GM18505 (cell line): ENCODE measurements at regions not wholly inside any gene's neighbourhood (a gene's known extent, or its start where the extent isn't known, plus 50 kb on each side); places are given as distances from the start of the nearest gene placed in this dataset.

Source experiments
- ATAC-seq: cut with Tn5 transposase; IDR thresholded peaks from one replicate; pipeline ENCODE4 v1.9.1; 2021; ENCODE audit not compliant: unreplicated experiment
- POLR2A ChIP-seq: IDR thresholded peaks from 4 replicates; pipeline ENCODE4 v1.6.1; 2011; ENCODE audit warnings: borderline replicate concordance; ENCODE audit not compliant: insufficient read depth, insufficient read length; ENCODE audit errors: extremely low read depth

DNA sequence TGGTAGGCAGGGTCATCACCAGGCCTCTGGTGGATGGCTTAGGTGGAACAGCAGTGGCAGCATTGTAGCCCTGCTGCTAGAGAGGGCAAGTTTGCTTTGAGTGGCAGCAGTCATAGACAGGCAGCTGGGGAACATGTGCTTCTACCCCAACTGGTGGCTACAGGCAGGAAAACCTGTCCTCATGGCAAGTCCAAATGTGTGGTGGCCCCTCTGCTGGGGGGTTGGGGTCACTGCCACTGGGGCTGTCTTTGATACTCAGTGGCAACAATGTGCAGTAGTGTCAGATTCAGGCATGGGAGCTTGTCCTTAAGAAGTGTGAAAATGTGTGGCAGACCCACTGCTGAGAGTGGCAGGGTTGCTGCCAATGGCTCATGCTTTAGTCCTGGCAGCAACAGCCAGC, 186.2 kb upstream of the NPSR1 start:
- no peak for TF ChIP-seq POLR2A
- ATAC-seq = no peak

DNA sequence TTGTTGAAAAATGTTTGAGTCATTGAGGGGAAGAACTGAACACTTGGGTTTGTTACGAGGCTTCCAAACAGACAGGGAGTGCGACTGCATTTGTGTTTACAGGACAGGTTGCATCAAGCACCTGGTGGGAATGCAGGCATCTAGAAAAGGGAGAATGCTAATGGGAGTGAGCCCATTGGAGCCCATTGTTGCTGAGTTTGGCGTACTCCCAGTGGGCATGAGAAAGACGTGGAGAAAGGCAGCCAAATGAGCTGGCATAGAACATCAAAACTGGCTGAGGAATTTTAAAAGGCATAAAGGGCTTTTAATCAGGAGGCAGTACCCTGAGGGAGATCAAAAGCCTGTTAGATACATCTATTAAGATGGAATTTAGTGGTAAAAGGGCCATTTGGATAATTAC, 171.6 kb upstream of the NPSR1 start:
- no peak for ATAC-seq

DNA sequence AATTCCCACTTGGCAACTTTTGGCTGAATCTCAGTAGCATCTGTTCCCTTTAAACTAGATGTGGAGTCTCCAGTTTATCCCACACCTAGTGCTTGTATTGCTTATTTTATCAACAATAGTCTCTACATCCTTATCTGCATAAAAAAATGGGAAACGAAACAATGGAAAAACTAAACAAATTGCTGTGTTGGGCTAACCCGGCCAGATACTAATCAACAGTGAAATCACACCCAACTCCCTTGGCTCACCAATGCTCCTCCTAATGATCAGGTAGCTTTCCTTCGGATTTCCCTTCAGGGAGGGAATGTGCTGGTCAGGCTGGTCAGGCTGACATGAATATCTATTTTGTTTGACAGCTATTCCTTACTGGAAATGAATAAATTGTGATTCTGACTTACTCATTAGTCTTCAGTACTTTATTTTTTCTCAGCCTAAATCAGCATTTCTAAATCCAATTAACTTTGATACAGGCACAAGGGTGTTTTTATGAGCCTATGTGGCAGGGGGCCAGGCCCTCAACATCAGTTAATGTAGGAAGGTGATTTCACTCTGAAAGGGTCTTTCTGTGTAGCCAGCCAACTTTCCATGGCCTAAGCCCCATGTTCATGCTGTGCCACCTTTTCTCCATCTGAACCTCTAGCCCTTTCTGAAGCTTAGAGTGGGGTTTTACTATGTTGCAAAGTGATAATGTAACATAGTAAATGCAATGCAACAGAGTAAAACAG, 170.5 kb upstream of the NPSR1 start:
- no peak for ATAC-seq
- no peak for TF ChIP-seq POLR2A

More for the DNA sequence above, 171.6 kb upstream of the NPSR1 start:
- no peak for TF ChIP-seq POLR2A

DNA sequence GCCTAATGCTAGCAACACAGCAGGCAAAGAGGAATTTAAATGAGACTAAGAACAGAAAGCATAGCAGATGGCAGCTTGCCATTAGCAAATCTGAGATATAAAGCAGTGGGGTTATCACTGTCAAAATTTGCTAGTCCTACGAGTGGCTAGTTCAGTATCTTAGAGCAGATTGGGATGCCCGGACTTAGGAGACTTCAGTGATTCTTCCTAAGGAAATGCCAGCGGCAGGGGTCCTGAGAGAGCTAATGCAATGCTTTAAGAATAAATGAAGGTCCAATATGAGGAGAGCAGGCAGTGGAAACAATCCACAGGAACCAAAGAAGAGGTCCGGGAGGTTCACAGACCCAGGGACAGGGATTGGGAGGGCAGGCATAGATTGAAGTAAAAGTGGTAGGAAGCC, 169.3 kb upstream of the NPSR1 start:
- TF ChIP-seq POLR2A = no peak
- ATAC-seq = no peak

DNA sequence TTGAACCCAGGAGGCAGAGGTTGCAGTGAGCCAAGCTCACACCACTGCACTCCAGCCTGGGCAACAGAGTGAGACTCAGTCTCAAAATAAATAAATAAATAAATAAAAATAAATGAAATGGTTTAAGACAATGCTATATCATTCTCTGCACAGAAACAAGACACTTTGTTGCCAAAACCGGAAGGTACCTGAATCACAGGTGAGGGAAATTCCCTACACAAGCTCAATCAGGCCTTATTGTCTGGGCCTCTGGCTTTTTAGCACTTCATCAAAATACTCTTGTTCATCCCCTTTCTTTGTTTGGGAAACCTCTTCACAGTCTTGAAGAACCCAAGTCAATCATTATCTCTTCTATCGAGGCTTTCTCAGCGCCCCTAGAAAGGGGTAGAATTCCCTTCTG, 166.1 kb upstream of the NPSR1 start:
- ATAC-seq = no peak
- TF ChIP-seq POLR2A = no peak

DNA sequence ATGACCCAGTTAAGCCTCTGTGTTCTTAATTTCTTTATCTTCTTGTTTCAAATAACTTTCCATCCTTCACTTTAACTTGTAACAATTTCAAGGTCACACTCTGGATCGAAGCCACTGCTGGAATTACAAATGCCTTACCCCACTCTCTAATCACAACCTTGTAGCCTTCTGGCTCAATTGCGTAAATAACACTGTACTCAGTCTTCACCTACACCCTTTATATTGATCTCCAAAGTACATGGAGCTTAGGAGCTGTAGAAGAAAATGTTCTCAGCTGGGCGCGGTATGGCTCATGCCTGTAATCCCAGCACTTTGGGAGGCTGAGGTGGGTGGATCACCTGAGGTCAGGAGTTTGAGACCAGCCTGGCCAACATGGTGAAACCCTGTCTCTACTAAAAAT, 164.3 kb upstream of the NPSR1 start:
- no peak for ATAC-seq
- TF ChIP-seq POLR2A = no peak

DNA sequence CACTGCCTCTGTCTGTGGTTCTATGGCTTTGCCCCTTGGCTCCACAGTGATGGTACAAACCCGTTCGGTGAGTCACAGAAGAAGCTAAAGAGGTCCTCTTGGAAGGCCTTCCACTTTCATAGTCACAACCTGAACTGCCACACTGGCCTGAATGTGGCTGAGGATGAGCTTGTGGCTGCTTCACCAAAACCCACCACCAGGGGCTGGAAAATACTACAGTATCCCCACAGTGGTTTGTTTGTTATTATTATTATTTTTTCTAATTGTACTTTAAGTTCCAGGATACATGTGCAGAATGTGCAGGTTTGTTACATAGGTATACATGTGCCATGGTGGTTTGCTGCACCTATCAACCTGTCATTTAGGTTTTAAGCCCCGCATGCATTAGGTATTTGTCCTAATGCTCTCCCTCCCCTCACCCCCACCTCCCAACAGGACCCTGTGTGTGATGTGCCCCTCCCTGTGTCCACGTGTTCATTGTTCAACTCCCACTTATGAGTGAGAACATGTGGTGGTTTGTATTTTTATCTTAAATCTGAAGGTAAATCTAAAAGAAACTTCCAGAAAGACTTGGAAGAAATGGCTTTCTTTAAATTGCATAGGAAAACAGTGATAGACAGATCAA, 160.8 kb upstream of the NPSR1 start:
- ATAC-seq = no peak
- TF ChIP-seq POLR2A = no peak

DNA sequence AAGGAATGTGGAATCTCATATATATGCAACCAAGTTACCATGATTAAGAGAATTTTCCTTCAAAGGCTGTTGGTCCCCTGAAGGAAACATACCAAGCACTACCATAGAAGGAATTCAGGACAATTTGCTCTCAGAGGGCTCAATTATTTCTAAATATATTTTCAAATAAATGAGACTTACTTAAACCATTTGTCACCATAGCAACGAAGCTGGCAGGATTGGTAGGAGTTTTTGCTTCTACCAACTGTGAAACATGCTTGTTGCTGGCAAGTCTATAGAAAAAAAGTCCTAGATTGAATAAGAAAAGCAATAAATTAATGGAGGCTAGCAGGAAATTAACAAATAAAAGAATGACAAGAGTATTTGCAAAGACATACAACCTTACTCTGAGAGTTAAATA, 156.9 kb upstream of the NPSR1 start:
- no peak for ATAC-seq
- TF ChIP-seq POLR2A = no peak

DNA sequence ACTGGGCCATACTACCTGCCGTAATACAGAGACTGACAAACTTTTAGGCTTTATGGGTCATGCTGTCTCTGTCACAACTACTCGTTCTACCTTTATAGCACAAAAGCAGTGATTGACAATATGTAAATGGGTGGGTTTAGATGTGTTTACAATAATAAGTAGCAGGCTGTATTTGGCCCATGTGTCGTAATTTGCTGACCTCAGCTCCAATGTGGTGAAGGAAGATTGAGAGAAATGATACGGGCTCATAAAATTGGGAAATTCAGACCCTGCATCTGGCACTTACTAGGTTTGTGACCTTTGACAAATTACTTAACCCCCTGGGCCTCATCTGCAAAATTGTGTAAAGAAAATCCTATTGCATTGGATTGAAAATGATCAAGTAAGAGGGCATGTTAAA, 150.8 kb upstream of the NPSR1 start:
- no peak for TF ChIP-seq POLR2A

DNA sequence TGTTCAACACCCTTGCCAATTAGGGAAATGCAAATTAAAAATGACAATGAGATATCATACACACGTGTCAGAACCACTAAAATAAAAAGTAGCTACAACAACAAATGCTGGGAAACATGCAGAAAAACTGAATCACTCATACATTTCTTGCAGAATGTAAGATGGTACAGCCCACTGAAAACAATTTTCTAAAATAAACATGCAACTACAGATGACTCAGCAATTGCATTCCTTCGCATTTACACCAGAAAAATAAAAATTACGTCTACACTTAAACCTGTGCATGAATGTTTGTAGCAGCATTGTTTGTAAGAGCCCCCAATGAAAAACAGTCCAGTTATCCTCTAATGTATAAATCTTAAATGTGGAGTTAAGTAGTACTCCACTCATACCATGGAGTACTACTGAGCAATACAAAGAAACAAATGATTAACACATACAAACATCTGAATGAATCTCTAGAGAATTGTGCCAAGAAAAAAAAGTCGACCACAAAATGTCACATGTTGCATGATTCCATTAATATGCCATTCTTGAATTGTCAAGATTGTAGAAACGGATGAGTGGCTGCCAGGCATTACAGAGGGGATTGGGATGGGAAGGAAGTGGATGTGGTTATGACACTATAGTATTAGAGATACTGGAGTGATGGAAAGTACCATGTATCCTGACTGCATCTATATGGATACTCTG, 134.6 kb upstream of the NPSR1 start:
- TF ChIP-seq POLR2A = no peak
- no peak for ATAC-seq

More for the DNA sequence above, 150.8 kb upstream of the NPSR1 start:
- ATAC-seq = no peak

DNA sequence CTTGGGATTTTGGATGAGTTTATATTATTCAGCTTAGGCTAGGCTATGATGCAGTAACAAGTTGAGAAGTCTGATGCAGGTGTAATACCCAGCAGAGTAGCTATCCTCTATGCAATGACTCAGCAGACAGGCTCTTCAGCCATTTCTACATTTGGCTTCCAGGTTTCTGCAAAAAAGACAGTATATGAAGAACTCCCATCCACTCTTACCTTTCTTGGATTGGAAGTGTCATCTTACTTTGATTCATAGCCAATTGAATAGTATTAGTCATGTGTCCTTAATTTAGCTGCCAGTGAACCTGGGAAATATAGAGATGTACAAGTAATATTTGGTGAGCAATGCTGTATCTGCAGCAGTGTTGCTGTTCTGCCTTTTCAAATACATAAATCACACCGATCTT, 127.8 kb upstream of the NPSR1 start:
- no peak for ATAC-seq
- no peak for TF ChIP-seq POLR2A

DNA sequence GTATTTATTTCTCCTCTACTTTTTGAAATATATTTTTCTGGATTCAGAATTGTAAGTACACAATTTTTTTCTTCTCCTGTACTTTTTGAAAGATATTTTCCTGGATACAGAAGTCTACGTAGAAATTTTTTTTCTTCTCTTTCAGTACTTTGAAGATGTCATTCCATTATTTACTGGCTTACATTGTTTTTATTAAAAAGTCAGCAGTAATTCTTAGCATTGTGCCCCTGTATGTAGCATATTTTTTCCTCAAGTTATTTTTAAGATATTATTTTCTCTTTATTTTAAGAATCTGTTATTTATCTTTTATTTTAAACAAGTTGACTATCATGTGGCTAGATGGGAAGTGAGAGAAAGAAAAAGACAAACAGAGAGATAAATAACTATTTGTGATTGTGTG, 119.0 kb upstream of the NPSR1 start:
- no peak for TF ChIP-seq POLR2A
- no peak for ATAC-seq

DNA sequence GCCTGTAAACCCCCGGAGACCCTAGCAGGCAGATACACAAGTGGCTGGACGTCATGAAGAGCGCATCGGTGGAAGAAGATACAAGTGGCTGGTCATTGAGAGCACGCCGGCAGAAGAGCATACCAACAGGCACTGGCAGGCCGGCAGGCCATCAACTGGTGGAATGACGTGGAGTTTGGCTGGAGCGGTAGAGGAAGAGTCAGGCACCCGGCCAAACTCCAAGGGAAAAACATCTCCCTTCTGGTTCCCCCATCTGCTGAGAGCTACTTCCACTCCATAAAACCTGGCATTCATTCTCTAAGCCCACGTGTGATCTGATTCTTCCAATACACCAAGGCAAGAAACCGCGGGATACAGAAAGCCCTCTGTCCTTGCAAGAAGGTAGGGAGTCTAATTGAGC, 113.4 kb upstream of the NPSR1 start:
- no peak for TF ChIP-seq POLR2A
- ATAC-seq = no peak

DNA sequence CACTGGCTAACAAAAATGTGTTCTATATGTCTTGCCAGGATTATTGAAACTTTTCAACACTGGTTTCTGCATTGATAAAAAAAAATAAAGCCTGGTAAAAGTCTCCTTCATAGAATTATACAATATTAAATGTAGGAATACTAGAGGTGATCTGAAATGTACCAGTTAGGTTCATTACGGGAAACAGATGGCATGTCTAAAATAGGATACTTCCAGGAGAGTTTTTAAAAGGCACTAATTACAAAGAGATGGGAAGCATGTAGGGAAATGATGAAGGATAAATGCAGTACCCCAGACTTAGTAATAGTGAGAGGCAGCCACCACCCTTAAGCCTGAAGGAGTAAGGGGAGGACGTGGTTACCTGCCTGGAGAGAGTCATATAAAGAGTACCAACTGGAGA, 107.0 kb upstream of the NPSR1 start:
- ATAC-seq = no peak
- no peak for TF ChIP-seq POLR2A
